ENCODE measurements at regions not wholly inside any gene's neighbourhood (a gene's known extent, or its start where the extent isn't known, plus 50 kb on each side); places are given as distances from the start of the nearest gene placed in this dataset.

DNA sequence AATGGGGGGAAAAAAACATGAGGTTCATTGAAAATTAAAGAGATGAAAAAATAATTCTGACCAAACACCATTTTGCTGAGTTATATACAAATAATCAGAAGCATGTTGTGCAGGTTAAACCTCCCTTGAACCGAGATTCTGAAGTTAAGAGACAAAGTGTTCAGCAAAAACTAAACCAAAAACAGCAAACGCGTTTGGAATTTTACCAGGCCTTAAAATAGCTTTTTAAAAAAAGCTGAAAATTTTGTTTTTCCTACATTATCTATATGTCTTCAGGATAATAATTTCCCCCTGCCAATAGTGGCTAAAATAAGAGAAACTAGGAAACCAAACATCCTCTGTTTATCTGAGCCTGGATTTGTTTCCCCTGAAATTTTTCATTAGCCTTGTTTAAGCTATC is 191.7 kb upstream of the DAPK1 start (continued):
- TF ChIP-seq, protein P1, sequence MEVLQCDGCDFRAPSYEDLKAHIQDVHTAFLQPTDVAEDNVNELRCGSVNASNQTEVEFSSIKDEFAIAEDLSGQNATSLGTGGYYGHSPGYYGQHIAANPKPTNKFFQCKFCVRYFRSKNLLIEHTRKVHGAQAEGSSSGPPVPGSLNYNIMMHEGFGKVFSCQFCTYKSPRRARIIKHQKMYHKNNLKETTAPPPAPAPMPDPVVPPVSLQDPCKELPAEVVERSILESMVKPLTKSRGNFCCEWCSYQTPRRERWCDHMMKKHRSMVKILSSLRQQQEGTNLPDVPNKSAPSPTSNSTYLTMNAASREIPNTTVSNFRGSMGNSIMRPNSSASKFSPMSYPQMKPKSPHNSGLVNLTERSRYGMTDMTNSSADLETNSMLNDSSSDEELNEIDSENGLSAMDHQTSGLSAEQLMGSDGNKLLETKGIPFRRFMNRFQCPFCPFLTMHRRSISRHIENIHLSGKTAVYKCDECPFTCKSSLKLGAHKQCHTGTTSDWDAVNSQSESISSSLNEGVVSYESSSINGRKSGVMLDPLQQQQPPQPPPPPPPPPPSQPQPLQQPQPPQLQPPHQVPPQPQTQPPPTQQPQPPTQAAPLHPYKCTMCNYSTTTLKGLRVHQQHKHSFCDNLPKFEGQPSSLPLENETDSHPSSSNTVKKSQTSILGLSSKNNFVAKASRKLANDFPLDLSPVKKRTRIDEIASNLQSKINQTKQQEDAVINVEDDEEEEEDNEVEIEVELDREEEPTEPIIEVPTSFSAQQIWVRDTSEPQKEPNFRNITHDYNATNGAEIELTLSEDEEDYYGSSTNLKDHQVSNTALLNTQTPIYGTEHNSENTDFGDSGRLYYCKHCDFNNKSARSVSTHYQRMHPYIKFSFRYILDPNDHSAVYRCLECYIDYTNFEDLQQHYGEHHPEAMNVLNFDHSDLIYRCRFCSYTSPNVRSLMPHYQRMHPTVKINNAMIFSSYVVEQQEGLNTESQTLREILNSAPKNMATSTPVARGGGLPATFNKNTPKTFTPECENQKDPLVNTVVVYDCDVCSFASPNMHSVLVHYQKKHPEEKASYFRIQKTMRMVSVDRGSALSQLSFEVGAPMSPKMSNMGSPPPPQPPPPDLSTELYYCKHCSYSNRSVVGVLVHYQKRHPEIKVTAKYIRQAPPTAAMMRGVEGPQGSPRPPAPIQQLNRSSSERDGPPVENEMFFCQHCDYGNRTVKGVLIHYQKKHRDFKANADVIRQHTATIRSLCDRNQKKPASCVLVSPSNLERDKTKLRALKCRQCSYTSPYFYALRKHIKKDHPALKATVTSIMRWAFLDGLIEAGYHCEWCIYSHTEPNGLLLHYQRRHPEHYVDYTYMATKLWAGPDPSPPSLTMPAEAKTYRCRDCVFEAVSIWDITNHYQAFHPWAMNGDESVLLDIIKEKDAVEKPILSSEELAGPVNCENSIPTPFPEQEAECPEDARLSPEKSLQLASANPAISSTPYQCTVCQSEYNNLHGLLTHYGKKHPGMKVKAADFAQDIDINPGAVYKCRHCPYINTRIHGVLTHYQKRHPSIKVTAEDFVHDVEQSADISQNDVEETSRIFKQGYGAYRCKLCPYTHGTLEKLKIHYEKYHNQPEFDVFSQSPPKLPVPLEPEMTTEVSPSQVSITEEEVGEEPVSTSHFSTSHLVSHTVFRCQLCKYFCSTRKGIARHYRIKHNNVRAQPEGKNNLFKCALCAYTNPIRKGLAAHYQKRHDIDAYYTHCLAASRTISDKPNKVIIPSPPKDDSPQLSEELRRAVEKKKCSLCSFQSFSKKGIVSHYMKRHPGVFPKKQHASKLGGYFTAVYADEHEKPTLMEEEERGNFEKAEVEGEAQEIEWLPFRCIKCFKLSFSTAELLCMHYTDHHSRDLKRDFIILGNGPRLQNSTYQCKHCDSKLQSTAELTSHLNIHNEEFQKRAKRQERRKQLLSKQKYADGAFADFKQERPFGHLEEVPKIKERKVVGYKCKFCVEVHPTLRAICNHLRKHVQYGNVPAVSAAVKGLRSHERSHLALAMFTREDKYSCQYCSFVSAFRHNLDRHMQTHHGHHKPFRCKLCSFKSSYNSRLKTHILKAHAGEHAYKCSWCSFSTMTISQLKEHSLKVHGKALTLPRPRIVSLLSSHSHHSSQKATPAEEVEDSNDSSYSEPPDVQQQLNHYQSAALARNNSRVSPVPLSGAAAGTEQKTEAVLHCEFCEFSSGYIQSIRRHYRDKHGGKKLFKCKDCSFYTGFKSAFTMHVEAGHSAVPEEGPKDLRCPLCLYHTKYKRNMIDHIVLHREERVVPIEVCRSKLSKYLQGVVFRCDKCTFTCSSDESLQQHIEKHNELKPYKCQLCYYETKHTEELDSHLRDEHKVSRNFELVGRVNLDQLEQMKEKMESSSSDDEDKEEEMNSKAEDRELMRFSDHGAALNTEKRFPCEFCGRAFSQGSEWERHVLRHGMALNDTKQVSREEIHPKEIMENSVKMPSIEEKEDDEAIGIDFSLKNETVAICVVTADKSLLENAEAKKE (CRISPR knock-in tag; IDR thresholded peaks at IDR 0.05) = no peak
- TF ChIP-seq CTCF (conservative IDR thresholded peaks at IDR 0.05; ENCODE audit: low read depth in 2 of 2) (no peak), ZNF114 (CRISPR knock-in tag; IDR thresholded peaks at IDR 0.05) (no peak), ZNF331 (CRISPR knock-in tag; IDR thresholded peaks at IDR 0.05; ENCODE audit: low read depth) (no peak), POLR2AphosphoS5 (IDR thresholded peaks at IDR 0.05; ENCODE audit: low read depth) (no peak), STAT1 (IDR thresholded peaks at IDR 0.05; ENCODE audit: unreplicated experiment) (no peak)

GRCh38 chr9:87307848-87308247 is 189.8 kb upstream of the DAPK1 start:
- H3K4me3 ChIP-seq = no peak overlapping the region
- H3K4me2 ChIP-seq = no peak overlapping the region
- no peak for ATAC-seq
- H3K4me3 Mint-ChIP-seq = no peak overlapping the region
- no peak overlapping the region for H3K27ac Mint-ChIP-seq
- H2AFZ ChIP-seq = no peak overlapping the region
- H3K9me2 ChIP-seq (ENCODE audit: insufficient read depth) = no peaks in the 10 kb centered on the region
- H3F3A ChIP-seq (replicated peaks; ENCODE audit: low read depth) = no peaks in the 10 kb centered on the region
- H3K79me2 ChIP-seq (replicated peaks; ENCODE audit: insufficient read depth) = no peaks in the 10 kb centered on the region
- H3K9me3 Mint-ChIP-seq = no peaks in the 10 kb centered on the region; the same call in 2 of the 3 replicates
- no peak overlapping the region for H3K27ac ChIP-seq (ENCODE audit: low read depth)
- no peaks in the 10 kb centered on the region for H3K4me1 ChIP-seq (ENCODE audit: insufficient read depth)
- H3K4me1 Mint-ChIP-seq = no peaks in the 10 kb centered on the region
- H3K27me3 Mint-ChIP-seq (ENCODE audit: insufficient read depth, low read depth, poor library complexity) = peaks cover 3% of the 10 kb centered on the region
- H3K36me3 ChIP-seq (ENCODE audit: insufficient read depth) = no peaks in the 10 kb centered on the region
- DNase-seq (ENCODE audit: low spot score) = no peak
- H3K27me3 ChIP-seq (ENCODE audit: insufficient read depth) = no peaks in the 10 kb centered on the region
- no peaks in the 10 kb centered on the region for H4K20me1 ChIP-seq (replicated peaks; ENCODE audit: insufficient read depth)
- no peaks in the 10 kb centered on the region for H3K36me3 Mint-ChIP-seq (ENCODE audit: low read depth)
- no peak for TF ChIP-seq POLR2AphosphoS5 (IDR thresholded peaks at IDR 0.05; ENCODE audit: low read depth)
- no peak for TF ChIP-seq JUNB (IDR thresholded peaks at IDR 0.05; ENCODE audit: unreplicated experiment)
- no peak for TF ChIP-seq CREB1 (CRISPR knock-in tag; IDR thresholded peaks at IDR 0.05; ENCODE audit: low read depth)
- TF ChIP-seq STAT1 (IDR thresholded peaks at IDR 0.05; ENCODE audit: unreplicated experiment) = no peak
- no peak for TF ChIP-seq EZH2 (IDR thresholded peaks at IDR 0.05; ENCODE audit: low read depth, unreplicated experiment)
- TF ChIP-seq ETS1 (IDR thresholded peaks at IDR 0.05) = no peak
- TF ChIP-seq NANOG (IDR thresholded peaks at IDR 0.05; ENCODE audit: borderline replicate concordance) = no peak
- TF ChIP-seq ZNF114 (CRISPR knock-in tag; IDR thresholded peaks at IDR 0.05) = no peak
- TF ChIP-seq ZNF331 (CRISPR knock-in tag; IDR thresholded peaks at IDR 0.05; ENCODE audit: low read depth) = no peak
